MM.1S (cell line): ENCODE measurements at regions not wholly inside any gene's neighbourhood (a gene's known extent, or its start where the extent isn't known, plus 50 kb on each side); places are given as distances from the start of the nearest gene placed in this dataset.

Experiments used
- DNase-seq: peaks from one replicate; pipeline ENCODE4 v3.0.0-alpha.2; 2015
- H2AFZ ChIP-seq: fragments of 300-600 bp; sonication (generic); 2 replicates; pipeline ENCODE4 v1.6.0; 2016; ENCODE audit warnings: antibody characterized with exemption, low read length
- H3F3A ChIP-seq: fragments of 300-600 bp; sonication (generic); 2 replicates; pipeline ENCODE4 v1.6.1; 2016; ENCODE audit warnings: mild to moderate bottlenecking, antibody characterized with exemption, low read length, moderate library complexity, mixed read lengths; ENCODE audit not compliant: insufficient read depth
- H3K27ac ChIP-seq: fragments of 300-600 bp; sonication (generic); 2 replicates; pipeline ENCODE4 v1.5.1; 2016; ENCODE audit warnings: mild to moderate bottlenecking, low read length
- H3K27me3 ChIP-seq: fragments of 300-600 bp; sonication (generic); replicated peaks from 2 replicates; pipeline ENCODE4 v1.6.0; 2016; ENCODE audit warnings: low read length; ENCODE audit not compliant: insufficient read depth
- H3K36me3 ChIP-seq: fragments of 300-600 bp; sonication (generic); replicated peaks from 2 replicates; pipeline ENCODE4 v1.6.1; 2016; ENCODE audit warnings: mild to moderate bottlenecking, low read length, mixed read lengths; ENCODE audit not compliant: insufficient read depth
- H3K4me1 ChIP-seq: fragments of 300-600 bp; sonication (generic); 2 replicates; pipeline ENCODE4 v1.6.1; 2016; ENCODE audit warnings: low read length, mixed read lengths
- H3K4me2 ChIP-seq: fragments of 300-600 bp; sonication (generic); 2 replicates; pipeline ENCODE4 v1.6.0; 2016; ENCODE audit warnings: low read depth, low read length
- H3K4me3 ChIP-seq: fragments of 300-600 bp; sonication (generic); 2 replicates; pipeline ENCODE4 v1.5.1; 2016; ENCODE audit warnings: low read length, mixed read lengths
- H3K79me2 ChIP-seq: fragments of 300-600 bp; sonication (generic); 2 replicates; pipeline ENCODE4 v1.6.1; 2016; ENCODE audit warnings: mixed run types, low read length, mixed read lengths
- H3K9ac ChIP-seq: fragments of 300-600 bp; sonication (generic); 2 replicates; pipeline ENCODE4 v1.6.1; 2016; ENCODE audit warnings: low read length, mixed read lengths
- H3K9me2 ChIP-seq: fragments of 300-600 bp; sonication (generic); replicated peaks from 2 replicates; pipeline ENCODE4 v1.6.1; 2016; ENCODE audit warnings: mild to moderate bottlenecking, low read length, mixed read lengths; ENCODE audit not compliant: insufficient read depth
- H3K9me3 ChIP-seq: fragments of 300-600 bp; sonication (generic); replicated peaks from 2 replicates; pipeline ENCODE4 v1.6.1; 2016; ENCODE audit warnings: mild to moderate bottlenecking, low read length, mixed read lengths; ENCODE audit not compliant: insufficient read depth
- H4K20me1 ChIP-seq: fragments of 300-600 bp; sonication (generic); 2 replicates; pipeline ENCODE4 v1.6.1; 2016; ENCODE audit warnings: mild to moderate bottlenecking, low read length, moderate library complexity, mixed read lengths; ENCODE audit not compliant: insufficient read depth
- EZH2 ChIP-seq: fragments of 300-600 bp; sonication (generic); optimal IDR thresholded peaks from 2 replicates; pipeline ENCODE3; 2017; ENCODE audit warnings: low read depth, mild to moderate bottlenecking, antibody characterized with exemption, low read length, mixed read lengths
- EZH2phosphoT487 ChIP-seq: fragments of 300-600 bp; sonication (generic); IDR thresholded peaks from 2 replicates; pipeline ENCODE4 v1.6.1; 2018; ENCODE audit warnings: antibody characterized with exemption, low read length
- TF ChIP-seq, protein P1 (sequence below): fragments of 300-600 bp; sonication (generic); IDR thresholded peaks from 2 replicates; pipeline ENCODE4 v1.5.1; 2016; ENCODE audit warnings: antibody characterized with exemption, low read length, mixed read lengths

DNA sequence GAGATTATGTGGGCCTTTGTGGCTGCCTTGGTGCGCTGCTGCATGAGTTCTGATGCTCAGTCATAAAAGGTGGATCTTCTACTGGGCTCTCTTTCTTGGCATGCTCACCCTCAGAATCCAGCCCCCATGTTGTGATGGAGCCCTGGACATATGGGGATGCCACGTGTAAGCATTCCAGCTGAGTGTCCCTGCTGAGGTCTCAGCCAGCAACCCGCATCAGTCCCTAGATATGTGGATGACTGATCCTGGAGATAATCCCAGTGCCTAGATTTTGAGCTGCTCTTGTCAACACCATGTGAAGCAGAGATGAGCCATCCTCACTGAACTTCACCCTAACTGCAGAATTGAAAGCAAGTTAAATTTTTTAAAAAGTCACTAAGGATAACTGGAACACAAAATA is 390.1 kb downstream of the DMRT2 start:
- no peak overlapping the region for H2AFZ ChIP-seq

DNA sequence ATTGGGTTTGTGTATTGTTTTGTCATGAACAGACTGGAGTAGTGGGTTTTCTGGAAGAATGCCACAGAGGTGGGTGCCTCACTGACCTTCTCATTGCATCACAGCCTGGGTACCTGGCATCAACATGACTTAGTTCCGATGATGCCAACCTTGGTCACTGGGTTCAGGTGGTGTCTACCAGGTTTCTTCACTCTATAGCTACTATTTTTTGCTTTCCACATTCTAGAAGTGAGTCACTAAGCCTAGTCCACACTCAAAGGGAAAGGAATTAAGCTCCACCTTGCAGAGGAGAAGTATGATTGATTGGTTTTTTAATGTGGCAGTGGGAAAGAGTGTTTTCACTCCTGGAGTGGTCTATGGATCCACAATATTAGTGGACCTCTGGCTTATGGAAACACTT is 391.9 kb downstream of the DMRT2 start:
- Histone ChIP-seq H3K9me2 (no peaks in the 10 kb centered on the region), H3K9ac (no peak overlapping the region), H3K27ac (no peak overlapping the region), H3K27me3 (no peaks in the 10 kb centered on the region), H3F3A (no peaks in the 10 kb centered on the region), H4K20me1 (no peaks in the 10 kb centered on the region), H3K4me1 (no peaks in the 10 kb centered on the region), H3K9me3 (no peaks in the 10 kb centered on the region), H3K4me3 (no peak overlapping the region), H2AFZ (no peak overlapping the region), H3K79me2 (no peaks in the 10 kb centered on the region), H3K4me2 (no peak overlapping the region), H3K36me3 (no peaks in the 10 kb centered on the region)
- TF ChIP-seq EZH2phosphoT487 (no peak), EZH2 (no peak)
- TF ChIP-seq, protein P1, sequence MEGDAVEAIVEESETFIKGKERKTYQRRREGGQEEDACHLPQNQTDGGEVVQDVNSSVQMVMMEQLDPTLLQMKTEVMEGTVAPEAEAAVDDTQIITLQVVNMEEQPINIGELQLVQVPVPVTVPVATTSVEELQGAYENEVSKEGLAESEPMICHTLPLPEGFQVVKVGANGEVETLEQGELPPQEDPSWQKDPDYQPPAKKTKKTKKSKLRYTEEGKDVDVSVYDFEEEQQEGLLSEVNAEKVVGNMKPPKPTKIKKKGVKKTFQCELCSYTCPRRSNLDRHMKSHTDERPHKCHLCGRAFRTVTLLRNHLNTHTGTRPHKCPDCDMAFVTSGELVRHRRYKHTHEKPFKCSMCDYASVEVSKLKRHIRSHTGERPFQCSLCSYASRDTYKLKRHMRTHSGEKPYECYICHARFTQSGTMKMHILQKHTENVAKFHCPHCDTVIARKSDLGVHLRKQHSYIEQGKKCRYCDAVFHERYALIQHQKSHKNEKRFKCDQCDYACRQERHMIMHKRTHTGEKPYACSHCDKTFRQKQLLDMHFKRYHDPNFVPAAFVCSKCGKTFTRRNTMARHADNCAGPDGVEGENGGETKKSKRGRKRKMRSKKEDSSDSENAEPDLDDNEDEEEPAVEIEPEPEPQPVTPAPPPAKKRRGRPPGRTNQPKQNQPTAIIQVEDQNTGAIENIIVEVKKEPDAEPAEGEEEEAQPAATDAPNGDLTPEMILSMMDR = no peak
- no peak for DNase-seq

More for the DNA sequence above, 390.1 kb downstream of the DMRT2 start:
- no peaks in the 10 kb centered on the region for H3K9me3 ChIP-seq
- no peak overlapping the region for H3K27ac ChIP-seq
- no peaks in the 10 kb centered on the region for H3F3A ChIP-seq
- no peaks in the 10 kb centered on the region for H3K79me2 ChIP-seq
- no peak for DNase-seq
- H3K4me2 ChIP-seq = no peak overlapping the region
- no peaks in the 10 kb centered on the region for H3K27me3 ChIP-seq
- H3K4me1 ChIP-seq = no peaks in the 10 kb centered on the region
- H4K20me1 ChIP-seq = no peaks in the 10 kb centered on the region
- H3K4me3 ChIP-seq = no peak overlapping the region
- H3K9ac ChIP-seq = no peak overlapping the region
- TF ChIP-seq, protein P1 = no peak
- TF ChIP-seq EZH2 = no peak
- no peak for TF ChIP-seq EZH2phosphoT487
- no peaks in the 10 kb centered on the region for H3K9me2 ChIP-seq
- no peaks in the 10 kb centered on the region for H3K36me3 ChIP-seq

DNA sequence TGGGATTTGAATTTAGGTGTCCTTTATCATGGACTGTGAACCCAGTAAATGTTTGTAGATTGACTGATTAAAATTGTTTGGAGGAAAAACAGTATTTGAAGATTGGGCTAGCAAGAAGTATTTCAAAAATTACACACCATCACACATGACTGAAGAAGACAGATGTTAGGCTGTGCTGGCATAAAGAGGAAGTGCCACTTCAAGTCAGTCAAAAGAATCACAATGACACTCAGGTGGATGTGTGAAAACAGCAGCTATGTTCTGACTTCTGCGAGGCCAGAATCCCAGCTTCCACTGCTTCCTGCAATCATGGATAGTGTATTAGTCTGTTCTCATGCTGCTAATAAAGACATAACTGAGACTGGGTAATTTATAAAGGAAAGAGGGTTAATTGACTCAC is 393.3 kb downstream of the DMRT2 start:
- H3K27ac ChIP-seq = no peak overlapping the region
- no peak overlapping the region for H2AFZ ChIP-seq
- no peaks in the 10 kb centered on the region for H3K79me2 ChIP-seq
- H3K9ac ChIP-seq = no peak overlapping the region
- H3F3A ChIP-seq = no peaks in the 10 kb centered on the region
- H3K4me3 ChIP-seq = no peak overlapping the region
- no peaks in the 10 kb centered on the region for H3K4me1 ChIP-seq
- no peaks in the 10 kb centered on the region for H3K9me2 ChIP-seq
- H3K4me2 ChIP-seq = no peak overlapping the region
- H3K27me3 ChIP-seq = no peaks in the 10 kb centered on the region
- DNase-seq = no peak
- TF ChIP-seq, protein P1 = no peak
- no peak for TF ChIP-seq EZH2
- TF ChIP-seq EZH2phosphoT487 = no peak
- H3K36me3 ChIP-seq = no peaks in the 10 kb centered on the region
- no peaks in the 10 kb centered on the region for H3K9me3 ChIP-seq
- no peaks in the 10 kb centered on the region for H4K20me1 ChIP-seq
